Spleen (tissue), 11 donors: ENCODE measurements at regions not wholly inside any gene's neighbourhood (a gene's known extent, or its start where the extent isn't known, plus 50 kb on each side); places are given as distances from the start of the nearest gene placed in this dataset.

Experiments used
- DNase-seq: peaks from one replicate; pipeline ENCODE4 v3.0.0-alpha.2; 2020
- H3K27ac ChIP-seq, 8 donors: fragments of 200-600 bp; sonication (generic) in 7 of 8; 1 replicate in 4 of 8; 2 replicates in 4 of 8; pipeline versions ENCODE4 v1.5.0 to v1.8.0; 2016 to 2021; ENCODE audit warnings: inconsistent platforms in 4 of 8, mild to moderate bottlenecking in 4 of 8, moderate library complexity in 1 of 8
- H3K27me3 ChIP-seq, 7 donors: fragments of 200-600 bp; sonication (generic) in 6 of 7; replicated peaks in 1 of 7; 1 replicate in 4 of 7; 2 replicates in 3 of 7; pipeline versions ENCODE4 v1.5.0 to v1.8.0; 2016 to 2021; ENCODE audit warnings: inconsistent platforms in 3 of 7, mild to moderate bottlenecking in 1 of 7
- H3K36me3 ChIP-seq, 6 donors: fragments of 200-600 bp; sonication (generic) in 5 of 6; 1 replicate in 4 of 6; 2 replicates in 2 of 6; pipeline versions ENCODE4 v1.5.0 to v1.8.0; 2016 to 2021; ENCODE audit warnings: inconsistent platforms in 2 of 6
- H3K4me1 ChIP-seq, 6 donors: fragments of 200-600 bp; sonication (generic) in 5 of 6; 1 replicate in 3 of 6; 2 replicates in 3 of 6; pipeline versions ENCODE4 v1.5.0 to v1.8.0; 2016 to 2021; ENCODE audit warnings: inconsistent platforms in 3 of 6
- H3K4me3 ChIP-seq, 8 donors: fragments of 200-600 bp; sonication (generic) in 7 of 8; 1 replicate in 4 of 8; 2 replicates in 4 of 8; pipeline versions ENCODE4 v1.5.0 to v1.8.0; 2016 to 2021; ENCODE audit warnings: inconsistent platforms in 4 of 8, mild to moderate bottlenecking in 4 of 8, moderate library complexity in 2 of 8
- H3K9me3 ChIP-seq, 8 donors: fragments of 200-600 bp; sonication (generic) in 7 of 8; 1 replicate in 4 of 8; 2 replicates in 4 of 8; pipeline versions ENCODE4 v1.5.0 to v1.8.0; 2016 to 2021; ENCODE audit warnings: inconsistent platforms in 4 of 8
- POLR2A ChIP-seq, 3 donors: fragments of 450-650 bp; IDR thresholded peaks; one replicate each; pipeline ENCODE4 v1.5.1; 2017; ENCODE audit warnings: antibody characterized with exemption in 3 of 3, mild to moderate bottlenecking in 1 of 3
- POLR2AphosphoS5 ChIP-seq, 3 donors: sonication (generic); formaldehyde crosslinking; IDR thresholded peaks; one replicate each; pipeline ENCODE4 v1.5.1; 2017; ENCODE audit warnings: antibody characterized with exemption in 3 of 3
- WGBS, 5 donors: extraction: QIAGEN DNeasy Blood & Tissue Kit in 3 of 5; methylation state at CpG; one replicate each; pipeline versions ENCODE4 v1.1.5 to v1.1.7; 2013 to 2018; 5-methylcytosine and 5-hydroxymethylcytosine counted together
- intact Hi-C: fragments of 100-400 bp; cut with DNase I; formaldehyde crosslinking; loops from one replicate; pipeline ENCODE4 v1.15.0; 2023; ENCODE audit warnings: low total_unique reads
- TF ChIP-seq, protein P1 (sequence below), 11 experiments: fragments of 200-600 bp in 7 of 11; fragments of 450-650 bp in 4 of 11; sonication (generic) in 4 of 11; IDR thresholded peaks in 8 of 11; conservative IDR thresholded peaks in 3 of 11; 1 replicate in 7 of 11; 2 replicates in 4 of 11; pipeline versions ENCODE4 v1.4.0 to v1.8.0; 2016 to 2021; ENCODE audit warnings: antibody characterized with exemption in 11 of 11, inconsistent platforms in 4 of 11, mild to moderate bottlenecking in 1 of 11
- donor health status: healthy with polysubstance abuse.
- donor health status: DM: no; HTN: no; CAD: no; lungs with moderate emphysema.
- donor health status: DM: no; HTN: no; CAD: no.
- donor health status: Bipolar disorder and iron deficiency.
- donor health status: healthy.
- donor health status: DM: no; HTN: no; CAD: no.
- donor health status: DM: yes; HTN: yes; CAD: no.

DNA sequence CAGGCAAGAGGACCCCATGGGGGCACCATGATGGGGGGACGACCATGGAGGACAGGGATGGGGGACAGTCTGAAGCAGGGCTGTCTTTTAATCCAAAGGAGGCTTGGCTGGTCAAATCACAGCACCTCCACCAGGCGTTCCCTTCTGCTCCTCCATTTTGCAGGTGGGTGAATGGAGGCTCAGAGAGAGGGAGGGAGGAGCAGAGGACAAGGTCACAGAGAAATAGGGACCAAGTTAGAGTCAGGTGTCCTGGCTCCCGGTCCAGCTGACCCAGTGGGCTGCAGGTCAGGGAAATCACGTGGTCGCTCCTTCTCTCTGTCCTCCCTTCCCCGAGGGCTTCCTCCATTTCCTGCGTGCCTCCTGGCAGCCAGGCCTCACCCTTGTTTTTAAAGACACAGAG is 156.4 kb upstream of the SMIM23 start:
- 34 to 46% (median 41%) methylated on average over 7 of the region's 7 CpGs for WGBS, 5 donors
- DNase-seq, result no peak
- no peak overlapping the region for H3K27ac ChIP-seq
- H3K4me3 ChIP-seq, result no peak overlapping the region
- peaks cover 0 to 34% (median 19%) of the 10 kb centered on the region in 6 donors for H3K4me1 ChIP-seq
- no peaks in the 10 kb centered on the region for H3K9me3 ChIP-seq
- intact Hi-C loops, result loop anchor here (10.0 kb wide), 1 partner anchor 276 kb away; no protein-coding TSS in a partner anchor
- H3K36me3 ChIP-seq, result no peaks in the 10 kb centered on the region
- TF ChIP-seq POLR2A (IDR thresholded peaks at IDR 0.05) (no peak), POLR2AphosphoS5 (IDR thresholded peaks at IDR 0.05) (no peak)
- TF ChIP-seq, protein P1, sequence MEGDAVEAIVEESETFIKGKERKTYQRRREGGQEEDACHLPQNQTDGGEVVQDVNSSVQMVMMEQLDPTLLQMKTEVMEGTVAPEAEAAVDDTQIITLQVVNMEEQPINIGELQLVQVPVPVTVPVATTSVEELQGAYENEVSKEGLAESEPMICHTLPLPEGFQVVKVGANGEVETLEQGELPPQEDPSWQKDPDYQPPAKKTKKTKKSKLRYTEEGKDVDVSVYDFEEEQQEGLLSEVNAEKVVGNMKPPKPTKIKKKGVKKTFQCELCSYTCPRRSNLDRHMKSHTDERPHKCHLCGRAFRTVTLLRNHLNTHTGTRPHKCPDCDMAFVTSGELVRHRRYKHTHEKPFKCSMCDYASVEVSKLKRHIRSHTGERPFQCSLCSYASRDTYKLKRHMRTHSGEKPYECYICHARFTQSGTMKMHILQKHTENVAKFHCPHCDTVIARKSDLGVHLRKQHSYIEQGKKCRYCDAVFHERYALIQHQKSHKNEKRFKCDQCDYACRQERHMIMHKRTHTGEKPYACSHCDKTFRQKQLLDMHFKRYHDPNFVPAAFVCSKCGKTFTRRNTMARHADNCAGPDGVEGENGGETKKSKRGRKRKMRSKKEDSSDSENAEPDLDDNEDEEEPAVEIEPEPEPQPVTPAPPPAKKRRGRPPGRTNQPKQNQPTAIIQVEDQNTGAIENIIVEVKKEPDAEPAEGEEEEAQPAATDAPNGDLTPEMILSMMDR (IDR thresholded peaks at IDR 0.05 in 8 of 11, conservative IDR thresholded peaks at IDR 0.05 in 3 of 11), result no peak
- peaks cover 0 to 48% (median 7%) of the 10 kb centered on the region in 7 donors for H3K27me3 ChIP-seq

DNA sequence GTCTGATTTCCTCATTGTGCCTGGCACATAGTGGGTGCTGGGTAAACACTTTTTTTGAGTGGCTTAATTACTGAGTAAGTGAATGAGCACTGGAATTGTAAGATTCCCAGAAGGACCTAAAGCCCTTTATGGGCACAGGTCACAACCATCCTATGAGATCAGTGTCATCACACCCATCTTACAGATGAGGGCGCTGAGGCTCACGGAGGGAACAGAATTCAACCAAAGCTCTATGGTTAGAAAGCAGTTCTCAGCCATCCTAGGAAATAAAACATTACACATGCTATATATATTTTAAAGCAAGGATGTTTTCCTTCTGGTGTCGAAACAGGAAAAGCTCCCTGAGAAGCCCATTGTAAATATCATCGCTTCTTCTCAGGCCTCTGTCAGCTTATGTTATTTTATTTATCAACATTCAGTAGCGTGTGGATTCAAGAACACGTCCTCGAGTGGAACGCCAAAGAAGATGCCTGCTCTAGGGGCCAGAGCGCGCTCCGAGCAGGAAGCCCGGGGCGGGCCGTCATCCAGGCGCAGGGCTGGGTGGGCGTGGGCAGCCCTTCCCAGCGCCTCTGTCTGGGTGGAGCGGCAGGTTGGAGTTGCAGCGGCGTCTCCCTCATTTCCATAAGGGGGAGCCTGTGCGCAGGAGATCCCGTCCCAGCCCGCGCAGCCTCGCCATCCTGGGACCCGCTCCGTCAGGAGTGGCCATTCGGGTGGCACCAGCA is 155.8 kb upstream of the SMIM23 start:
- intact Hi-C loops, result loop anchor here (10.0 kb wide), 1 partner anchor 275 kb away; no protein-coding TSS in a partner anchor
- Histone ChIP-seq H3K4me3 (peak overlapping the region in 1 of 8 donors; percentile 11), H3K9me3 (no peaks in the 10 kb centered on the region), H3K27ac (no peak overlapping the region), H3K27me3 (peaks cover 0 to 48% (median 7%) of the 10 kb centered on the region in 7 donors), H3K4me1 (peaks cover 0 to 40% (median 23%) of the 10 kb centered on the region in 6 donors), H3K36me3 (no peaks in the 10 kb centered on the region)
- WGBS, 5 donors, result 5 to 31% (median 16%) methylated on average over 22 to 28 of the region's 28 CpGs
- TF ChIP-seq POLR2A (IDR thresholded peaks at IDR 0.05) (no peak), POLR2AphosphoS5 (IDR thresholded peaks at IDR 0.05) (peak in 1 of 3 donors; percentile 12)
- TF ChIP-seq, protein P1 (IDR thresholded peaks at IDR 0.05 in 8 of 11, conservative IDR thresholded peaks at IDR 0.05 in 3 of 11), result peak in 7 of 11 experiments; percentile 19 to 44 (median 29)
- DNase-seq, result no peak

DNA sequence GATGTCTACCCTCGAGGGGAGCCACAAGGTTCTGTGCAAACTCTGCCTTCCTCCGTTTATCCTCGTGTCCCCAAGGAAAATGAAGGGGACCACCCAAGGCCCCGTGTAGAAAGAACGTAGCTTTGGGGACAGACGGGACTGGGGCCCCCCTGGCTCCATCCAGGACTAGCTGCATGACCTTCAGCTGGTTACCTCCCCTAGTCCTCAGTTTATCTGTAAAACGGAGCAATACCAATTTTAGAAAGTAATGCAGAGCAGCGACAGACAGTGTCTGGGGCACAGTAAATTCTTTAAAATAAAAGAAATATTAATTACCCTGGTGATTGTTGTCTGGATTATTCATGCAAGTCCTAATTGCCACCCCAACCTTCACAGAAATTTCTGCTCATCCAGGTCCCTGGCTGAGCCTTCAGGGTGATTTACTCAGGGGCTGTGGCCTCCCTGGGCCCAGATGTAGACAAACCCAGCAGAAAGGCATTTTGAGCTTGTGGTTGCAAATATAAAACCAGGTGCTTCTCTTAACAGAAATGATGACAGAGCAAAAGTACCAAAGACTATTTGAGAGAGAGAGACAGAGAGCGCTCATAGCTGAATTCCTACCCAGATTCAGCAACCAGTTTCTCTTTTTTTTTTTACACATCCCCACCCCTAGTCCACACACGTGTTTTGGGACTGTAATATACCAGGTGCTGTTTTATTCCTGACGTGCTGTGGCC is 155.1 kb upstream of the SMIM23 start:
- TF ChIP-seq POLR2AphosphoS5 (IDR thresholded peaks at IDR 0.05), result no peak
- TF ChIP-seq POLR2A (IDR thresholded peaks at IDR 0.05), result no peak
- TF ChIP-seq, protein P1 (IDR thresholded peaks at IDR 0.05 in 8 of 11, conservative IDR thresholded peaks at IDR 0.05 in 3 of 11), result no peak
- no peak overlapping the region for H3K27ac ChIP-seq
- DNase-seq, result no peak
- H3K4me1 ChIP-seq, result peaks cover 0 to 47% (median 28%) of the 10 kb centered on the region in 6 donors
- H3K36me3 ChIP-seq, result no peaks in the 10 kb centered on the region
- no peak overlapping the region for H3K4me3 ChIP-seq
- peaks cover 0 to 41% (median 7%) of the 10 kb centered on the region in 7 donors for H3K27me3 ChIP-seq
- WGBS, 5 donors, result 38 to 62% (median 44%) methylated on average over 9 to 11 of the region's 11 CpGs
- H3K9me3 ChIP-seq, result no peaks in the 10 kb centered on the region
- intact Hi-C loops, result no loop called here

- H3K4me3 ChIP-seq, result no peak overlapping the region
- H3K27me3 ChIP-seq, result peaks cover 0 to 36% (median 7%) of the 10 kb centered on the region in 7 donors
- no peak for TF ChIP-seq POLR2AphosphoS5 (IDR thresholded peaks at IDR 0.05)
- TF ChIP-seq, protein P1 (IDR thresholded peaks at IDR 0.05 in 8 of 11, conservative IDR thresholded peaks at IDR 0.05 in 3 of 11), result no peak
- TF ChIP-seq POLR2A (IDR thresholded peaks at IDR 0.05), result no peak
- peaks cover 0 to 53% (median 28%) of the 10 kb centered on the region in 6 donors for H3K4me1 ChIP-seq
- no peaks in the 10 kb centered on the region for H3K36me3 ChIP-seq
- intact Hi-C loops, result no loop called here
- no peak overlapping the region for H3K27ac ChIP-seq
- H3K9me3 ChIP-seq, result no peaks in the 10 kb centered on the region
- WGBS, 5 donors, result 44 to 52% (median 48%) methylated on average over 3 of the region's 3 CpGs
- DNase-seq, result no peak
Observed at GRCh38 chr5:171632616-171633015, 153.0 kb upstream of the SMIM23 start.
